Erythroblast (primary cell): ENCODE measurements at regions not wholly inside any gene's neighbourhood (a gene's known extent, or its start where the extent isn't known, plus 50 kb on each side); places are given as distances from the start of the nearest gene placed in this dataset.
"Not testable (repeated sequence)": the region's sequence is repeated elsewhere in the genome, so short reads cannot be mapped to it uniquely, and the experiment has no call there.

Experiments
- DNase-seq, 2 experiments: peaks; one replicate each; lab custom pipeline; 2025; lab: John Stamatoyannopoulos, UW
- GATA1 ChIP-seq: IDR thresholded peaks from 2 replicates; pipeline ENCODE4 v1.6.1; 2011; ENCODE audit warnings: low read depth, mild to moderate bottlenecking, control low read depth, low read length, moderate library complexity
- POLR2A ChIP-seq: IDR thresholded peaks from 2 replicates; pipeline ENCODE4 v1.6.1; 2011; ENCODE audit warnings: mild to moderate bottlenecking, low read length

DNA sequence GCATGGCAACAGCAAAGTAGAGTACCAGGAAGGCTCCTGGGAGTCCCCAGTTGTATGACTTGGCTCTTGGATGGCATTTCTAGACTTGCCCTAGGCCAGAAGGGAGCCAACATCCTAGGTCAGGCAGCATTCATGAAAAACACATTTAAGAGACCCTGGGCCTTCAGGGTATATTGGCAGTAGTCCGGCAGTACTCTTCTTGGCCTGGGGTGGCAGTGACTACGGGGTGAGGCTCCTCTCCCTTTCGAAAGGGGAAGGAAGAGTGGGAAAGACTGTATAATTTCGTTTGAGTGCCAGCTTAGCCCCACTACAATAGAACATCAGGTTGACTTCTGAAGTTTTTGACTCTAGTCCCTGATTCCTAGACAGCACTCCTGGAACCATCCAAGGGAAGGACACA, 136.4 kb downstream of the ZIC4 start:
- DNase-seq = no peak
- TF ChIP-seq GATA1 = no peak
- no peak for TF ChIP-seq POLR2A

DNA sequence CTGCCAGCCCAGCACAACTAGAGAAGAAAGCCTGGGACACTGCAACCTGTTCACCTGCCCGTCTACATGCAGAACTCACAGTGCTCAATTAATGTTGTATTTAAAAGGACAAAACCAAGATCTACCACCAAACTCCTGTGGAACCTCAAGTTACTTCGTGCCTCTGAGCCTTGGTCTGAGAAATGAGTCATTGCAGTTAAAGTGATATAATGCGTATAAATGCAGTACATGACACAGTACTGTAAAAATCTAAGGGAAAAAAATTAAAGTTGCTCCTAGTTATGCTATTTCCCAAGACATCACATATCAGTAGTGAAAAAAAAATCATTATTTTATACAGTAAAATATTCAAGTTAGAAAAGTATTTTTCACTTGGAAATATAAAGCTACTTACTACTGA, 138.9 kb downstream of the ZIC4 start:
- TF ChIP-seq GATA1 = no peak
- no peak for TF ChIP-seq POLR2A
- DNase-seq = no peak

DNA sequence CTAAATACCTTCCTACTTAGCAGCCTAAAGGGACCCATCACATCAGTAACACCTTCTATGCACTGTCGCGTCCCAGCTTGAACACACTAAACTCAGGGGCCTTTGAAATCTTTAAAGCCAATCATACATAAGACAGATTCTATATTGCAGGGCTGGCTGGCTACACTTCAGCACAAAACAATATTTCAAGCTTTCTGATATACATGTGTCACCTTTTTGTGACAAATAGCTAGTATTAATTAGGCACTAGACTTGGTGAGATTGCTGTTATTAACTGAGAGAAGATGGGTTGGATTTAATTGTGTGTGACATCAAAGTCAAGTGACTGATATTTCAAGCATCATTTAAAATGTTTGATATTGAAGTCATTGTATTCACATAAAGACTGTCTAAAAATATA, 148.4 kb downstream of the ZIC4 start:
- no peak for TF ChIP-seq GATA1
- TF ChIP-seq POLR2A = no peak
- no peak for DNase-seq

DNA sequence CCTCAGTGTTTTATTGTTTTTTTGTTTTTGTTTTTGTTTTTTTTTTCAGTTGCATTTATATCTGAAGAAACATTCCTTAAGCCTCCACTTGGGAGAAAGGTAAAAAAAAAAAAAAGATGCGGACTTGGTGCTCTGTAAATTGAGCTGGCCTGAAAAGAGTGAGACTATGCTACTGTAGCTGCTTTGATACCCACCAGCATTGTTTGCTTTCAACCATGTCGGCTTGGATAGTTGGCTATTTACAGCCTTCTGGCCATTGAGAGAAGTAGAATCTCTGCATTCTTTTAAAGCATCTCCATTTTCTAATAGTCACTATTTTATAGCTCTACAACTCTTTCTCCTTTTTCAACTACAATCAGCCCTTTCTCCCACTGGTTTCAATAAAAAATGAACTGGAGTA, 149.6 kb downstream of the ZIC4 start:
- no peak for DNase-seq
- no peak for TF ChIP-seq GATA1
- no peak for TF ChIP-seq POLR2A

- TF ChIP-seq GATA1 (no peak), POLR2A (no peak)
These were observed 159.4 kb downstream of the ZIC4 start for GRCh38 chr3:147246906-147247305.

DNA sequence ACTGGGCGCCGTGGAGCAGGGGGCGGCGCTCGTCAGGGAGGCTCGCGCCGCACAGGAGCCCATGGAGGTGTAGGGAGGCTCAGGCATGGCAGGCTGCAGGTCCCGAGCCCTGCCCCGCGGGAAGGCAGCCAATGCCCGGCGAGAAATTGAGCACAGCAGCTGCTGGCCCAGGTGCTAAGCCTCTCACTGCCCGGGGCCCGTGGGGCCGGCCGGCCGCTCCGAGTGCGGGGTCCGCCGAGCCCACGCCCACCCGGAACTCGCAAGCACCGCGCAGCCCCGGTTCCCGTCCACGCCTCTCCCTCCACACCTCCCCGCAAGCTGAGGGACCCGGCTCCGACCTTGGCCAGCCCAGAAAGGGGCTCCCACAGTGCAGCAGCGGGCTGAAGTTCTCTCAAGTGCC, 160.7 kb downstream of the ZIC4 start:
- DNase-seq = not testable (repeated sequence)

More at GRCh38 chr3:147246906-147247305, 159.4 kb downstream of the ZIC4 start:
- no peak for DNase-seq

- not testable (repeated sequence) for DNase-seq
These were observed 161.3 kb downstream of the ZIC4 start for GRCh38 chr3:147245022-147245421.

- no peak for DNase-seq
- no peak for TF ChIP-seq GATA1
These were observed 161.9 kb downstream of the ZIC4 start for GRCh38 chr3:147244397-147244796.

DNA sequence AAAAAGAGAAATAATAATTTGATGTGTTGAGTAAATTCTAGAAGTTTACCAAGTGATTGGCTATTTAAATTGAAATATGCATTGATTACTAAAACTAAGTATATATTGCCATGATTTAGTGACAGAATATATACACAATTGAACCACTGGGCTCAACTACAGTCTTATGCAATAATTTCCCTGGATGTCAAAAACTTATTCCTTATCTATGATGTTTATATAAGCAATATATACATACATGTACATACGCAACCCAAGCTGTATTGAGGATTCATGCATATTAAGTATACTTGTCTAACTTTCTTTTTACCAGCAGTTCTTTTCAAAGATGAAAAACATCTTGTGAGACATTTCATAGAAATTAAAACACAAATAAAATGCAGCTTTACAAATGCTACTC, 165.8 kb downstream of the ZIC4 start:
- TF ChIP-seq POLR2A (no peak), GATA1 (no peak)
- DNase-seq = no peak

GRCh38 chr3:147237991-147238390, 168.4 kb downstream of the ZIC4 start:
- no peak for TF ChIP-seq POLR2A
- no peak for TF ChIP-seq GATA1
- no peak for DNase-seq

GRCh38 chr3:147231980-147232379, 174.4 kb downstream of the ZIC4 start:
- not testable (repeated sequence) for DNase-seq

DNA sequence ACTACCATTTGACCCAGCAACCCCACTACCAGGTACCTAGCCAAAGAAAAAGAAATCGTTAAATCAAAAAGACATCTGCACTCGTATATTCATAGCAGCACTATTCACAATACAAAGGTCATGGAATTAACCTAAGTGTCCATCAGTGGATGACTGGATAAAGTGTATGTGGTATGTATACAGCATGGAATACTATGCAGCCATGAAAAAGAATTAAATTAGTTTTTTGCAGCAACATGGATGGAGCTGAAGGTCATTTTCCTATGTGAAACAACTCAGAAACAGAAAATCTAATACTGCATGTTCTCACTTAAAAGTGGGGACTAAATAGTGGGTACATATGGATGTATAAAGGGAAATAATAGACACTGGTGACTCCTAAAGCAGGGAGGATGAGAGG, 175.2 kb downstream of the ZIC4 start:
- DNase-seq = no peak
- TF ChIP-seq POLR2A = no peak

DNA sequence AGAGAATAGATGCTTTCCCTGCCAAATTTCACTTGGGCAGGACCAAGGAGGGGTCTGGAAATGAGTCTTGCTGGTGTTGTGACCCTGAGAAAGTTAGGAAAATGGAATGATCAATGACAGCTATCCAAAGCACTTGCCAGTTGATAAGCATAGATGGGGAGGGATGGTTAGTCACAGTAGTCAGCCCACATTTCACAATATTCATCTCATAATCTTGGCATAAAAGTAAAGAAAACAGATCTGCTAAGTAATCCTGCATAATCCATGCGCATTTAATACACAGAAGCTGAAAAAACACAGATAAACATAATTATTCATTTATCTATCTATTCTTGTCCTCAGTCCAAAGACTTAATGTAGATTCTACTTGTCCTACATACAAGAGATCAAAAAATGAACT, 184.1 kb downstream of the ZIC4 start:
- no peak for DNase-seq
- no peak for TF ChIP-seq GATA1
- TF ChIP-seq POLR2A = no peak

DNA sequence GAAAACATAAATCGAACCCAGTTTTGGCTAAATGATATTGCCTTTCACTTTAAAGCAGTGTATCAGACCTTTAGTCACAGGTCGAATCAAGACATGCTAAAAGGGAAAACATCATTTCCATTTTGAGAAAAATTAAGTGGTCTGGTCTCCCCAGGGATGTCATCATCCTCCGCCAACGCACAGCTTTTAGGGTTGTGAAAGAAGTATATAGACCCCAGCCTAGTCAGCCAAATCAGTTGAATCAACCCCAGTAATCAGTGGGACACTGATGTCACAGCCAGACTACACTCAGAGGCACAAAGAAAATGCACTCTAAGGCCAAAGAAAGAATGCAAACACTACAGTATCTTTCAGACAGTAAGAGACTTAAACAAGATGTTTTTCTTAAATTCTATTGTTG, 187.4 kb downstream of the ZIC4 start:
- no peak for TF ChIP-seq POLR2A
- no peak for TF ChIP-seq GATA1
- no peak for DNase-seq

GRCh38 chr3:147216143-147216673, 190.1 kb downstream of the ZIC4 start:
- TF ChIP-seq POLR2A (no peak), GATA1 (no peak)
- DNase-seq = no peak

GRCh38 chr3:147215660-147216059, 190.7 kb downstream of the ZIC4 start:
- TF ChIP-seq POLR2A = no peak
- no peak for TF ChIP-seq GATA1
- no peak for DNase-seq

GRCh38 chr3:147213633-147214032, 192.7 kb downstream of the ZIC4 start:
- no peak for TF ChIP-seq POLR2A
- TF ChIP-seq GATA1 = no peak
- DNase-seq = no peak

DNA sequence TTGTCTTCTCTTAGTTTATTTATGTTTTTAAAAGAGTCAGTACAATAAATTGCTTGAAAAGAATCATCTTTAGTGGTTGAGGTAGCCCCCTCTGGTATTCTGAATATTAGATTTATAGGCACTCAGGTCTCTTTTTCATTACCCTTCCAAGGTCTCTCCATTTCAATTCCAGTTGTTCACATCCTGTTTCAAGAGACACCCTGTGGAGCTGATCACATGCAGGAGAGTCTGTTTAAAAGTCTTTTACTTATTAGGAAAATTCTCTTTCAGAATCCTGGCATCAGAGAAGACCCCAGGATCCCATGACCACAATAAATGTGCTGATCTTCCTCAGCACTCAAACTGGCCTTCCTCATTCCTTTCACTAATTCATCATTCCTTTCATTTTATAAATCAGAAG, 195.7 kb downstream of the ZIC4 start:
- no peak for TF ChIP-seq POLR2A
- no peak for TF ChIP-seq GATA1
- no peak for DNase-seq
